SKM-1 (cell line): ENCODE measurements at regions not wholly inside any gene's neighbourhood (a gene's known extent, or its start where the extent isn't known, plus 50 kb on each side); places are given as distances from the start of the nearest gene placed in this dataset.

Experiments
- DNase-seq: peaks from one replicate; lab custom pipeline; 2025; ENCODE audit not compliant: unreplicated experiment; lab: John Stamatoyannopoulos, UW

- DNase-seq, result no peak
Observed at GRCh38 chr10:10828623-10829022, 189.0 kb upstream of the CELF2 start.

- no peak for DNase-seq
Observed at GRCh38 chr10:10829576-10829975, 188.1 kb upstream of the CELF2 start.

- DNase-seq, result no peak
Observed at GRCh38 chr10:10830293-10830986, 187.2 kb upstream of the CELF2 start.

- no peak for DNase-seq
Observed at GRCh38 chr10:10831085-10831484, 186.6 kb upstream of the CELF2 start.

- no peak for DNase-seq
Observed at GRCh38 chr10:10833955-10834354, 183.7 kb upstream of the CELF2 start.

DNA sequence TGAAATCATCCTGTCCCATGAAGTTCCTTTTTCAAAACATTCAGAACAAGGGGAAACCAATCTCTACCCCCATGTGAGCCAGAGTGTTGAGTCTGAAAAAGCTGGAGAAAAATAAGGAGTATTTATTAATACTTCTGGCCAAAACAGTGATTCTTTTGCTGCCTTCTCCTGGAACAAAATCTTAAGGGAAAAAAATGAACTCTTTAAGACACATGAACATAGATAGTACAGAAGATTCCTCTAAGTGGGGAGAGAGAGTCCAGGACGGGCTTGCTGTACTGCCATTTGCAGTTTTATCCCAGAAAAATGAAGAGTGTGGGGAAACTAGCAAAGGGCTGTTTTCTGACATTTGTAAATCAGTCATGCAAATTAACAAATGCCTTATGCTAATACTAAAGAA lies 173.4 kb upstream of the CELF2 start:
- no peak for DNase-seq

DNA sequence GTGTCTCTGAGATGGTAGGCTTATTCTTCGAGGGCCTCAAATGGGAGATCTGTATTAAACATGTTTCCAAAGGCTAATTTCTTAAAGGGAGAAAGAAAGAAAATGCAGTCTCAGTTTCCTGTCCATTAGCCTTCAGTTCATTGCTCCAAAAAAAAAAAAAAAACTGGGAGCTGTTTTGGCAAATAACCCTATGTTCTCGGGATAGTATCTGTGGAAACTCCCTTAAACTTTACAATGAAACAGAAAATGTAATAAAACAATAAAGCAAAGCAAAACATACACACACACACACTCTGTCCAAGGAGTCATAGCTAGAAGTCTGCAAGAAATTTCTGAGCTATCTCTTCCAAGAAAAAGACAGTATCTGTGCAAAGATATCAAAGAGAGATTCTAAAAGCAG lies 172.5 kb upstream of the CELF2 start:
- DNase-seq, result no peak

GRCh38 chr10:10845826-10846503 lies 171.7 kb upstream of the CELF2 start:
- DNase-seq, result no peak

- DNase-seq, result no peak
Observed at GRCh38 chr10:10846504-10846900, 171.2 kb upstream of the CELF2 start.

GRCh38 chr10:10847387-10847786 lies 170.3 kb upstream of the CELF2 start:
- DNase-seq, result no peak

DNA sequence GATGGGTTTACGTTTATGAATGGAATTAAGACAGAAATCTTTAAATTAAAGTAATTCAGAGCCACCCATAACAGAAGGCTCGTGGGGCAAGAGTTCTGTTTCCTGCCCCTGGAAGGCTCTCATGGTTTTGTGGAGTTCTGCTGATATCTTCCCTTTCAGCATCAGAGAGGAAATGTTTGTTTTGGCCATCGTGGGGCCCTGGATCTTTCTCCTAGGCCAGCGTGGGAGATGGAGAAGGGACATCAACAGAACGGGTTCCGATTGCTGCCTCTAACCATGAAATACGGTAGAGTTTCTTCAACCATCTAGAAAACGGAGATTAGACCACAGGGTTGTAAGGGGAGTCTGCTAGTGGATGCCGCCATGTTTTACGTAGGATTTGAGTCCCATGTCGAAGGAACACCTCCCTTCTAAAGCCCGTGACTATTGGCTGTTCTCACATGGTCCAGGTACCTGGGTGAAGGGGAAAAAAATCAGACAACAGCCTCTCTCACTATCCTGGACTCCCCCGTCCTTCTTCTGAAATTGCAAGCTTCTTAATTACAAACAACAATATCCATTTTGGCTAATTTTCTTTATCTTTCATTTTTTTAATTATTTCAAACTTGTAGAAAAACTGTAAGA lies 169.1 kb upstream of the CELF2 start:
- no peak for DNase-seq

DNA sequence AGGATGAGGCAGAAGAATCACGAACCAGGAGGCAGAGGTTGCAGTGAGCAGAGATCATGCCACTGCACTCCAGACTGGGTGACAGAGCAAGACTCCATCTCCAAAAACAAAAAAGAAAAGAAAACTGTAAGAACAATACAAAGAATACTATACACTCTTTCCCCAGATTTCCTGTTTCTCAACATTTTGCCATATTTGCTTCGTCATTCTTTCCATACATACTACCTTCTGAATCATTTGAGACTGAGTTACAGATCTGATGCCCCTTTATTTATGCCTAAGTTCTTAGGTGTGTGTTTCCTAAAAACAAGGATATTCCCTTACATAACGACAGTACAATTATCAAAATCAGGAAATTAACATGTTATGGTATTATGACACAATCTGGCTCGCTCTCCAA lies 168.4 kb upstream of the CELF2 start:
- no peak for DNase-seq

DNA sequence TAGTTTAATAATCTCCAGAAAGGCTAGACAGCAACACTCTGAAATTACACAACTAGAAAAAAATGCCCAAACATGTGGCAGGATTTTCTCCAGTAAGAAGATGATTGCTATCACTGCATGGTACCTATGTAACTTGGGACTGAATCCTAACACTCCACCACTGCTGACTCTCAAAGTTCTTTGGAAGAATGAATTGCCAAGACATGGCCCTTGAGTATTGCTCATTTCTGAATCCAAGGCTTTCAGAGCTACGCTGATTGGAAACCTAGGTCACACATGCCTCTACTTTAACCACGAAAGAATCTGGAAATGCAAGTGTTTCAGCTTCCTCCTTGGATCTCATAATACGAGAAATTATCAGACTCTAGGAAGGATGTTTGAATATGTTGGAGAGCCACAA lies 167.5 kb upstream of the CELF2 start:
- DNase-seq, result no peak

- no peak for DNase-seq
Observed at GRCh38 chr10:10852464-10852863, 165.2 kb upstream of the CELF2 start.

DNA sequence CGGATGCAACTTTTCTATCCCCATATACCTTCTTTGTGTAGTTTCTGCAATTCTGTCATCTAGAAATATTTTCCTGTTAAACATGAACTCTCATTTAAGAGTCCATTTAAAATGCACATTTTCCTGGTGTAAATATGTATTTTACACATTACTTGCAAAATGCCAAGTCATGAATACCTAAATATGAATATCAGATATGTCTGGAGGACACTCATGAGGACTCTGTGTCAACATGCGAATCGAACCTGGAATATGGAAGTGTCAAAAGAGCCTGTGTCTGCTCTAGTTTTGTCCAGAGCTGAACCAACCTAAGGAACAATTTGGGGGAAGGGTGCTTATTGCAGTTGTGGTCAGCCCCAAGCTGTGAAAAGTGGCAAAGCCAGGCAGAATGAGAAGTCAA lies 163.7 kb upstream of the CELF2 start:
- DNase-seq, result no peak

- no peak for DNase-seq
Observed at GRCh38 chr10:10854725-10855124, 162.9 kb upstream of the CELF2 start.

DNA sequence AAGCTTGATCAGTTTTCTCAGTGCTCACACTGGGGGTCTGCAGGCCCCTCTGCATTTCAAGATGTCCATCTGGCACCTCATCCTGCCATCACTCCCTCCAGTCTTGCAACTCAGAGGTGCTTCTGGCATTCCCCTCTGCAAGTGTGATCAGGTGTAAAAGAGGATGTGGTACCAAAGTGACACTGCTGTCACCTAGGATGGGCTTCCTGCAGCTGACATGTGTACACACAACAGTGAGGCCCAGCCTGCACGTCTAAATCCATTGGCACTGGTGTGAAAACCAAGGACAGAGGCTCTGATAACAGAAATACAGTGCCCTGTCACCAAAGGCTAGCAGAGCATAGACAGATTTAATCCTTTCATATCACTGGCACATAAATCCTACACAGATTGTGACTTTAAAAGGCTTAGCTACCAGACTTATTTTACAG lies 162.5 kb upstream of the CELF2 start:
- DNase-seq, result no peak

- DNase-seq, result no peak
Observed at GRCh38 chr10:10860455-10860976, 157.2 kb upstream of the CELF2 start.

- DNase-seq, result no peak
Observed at GRCh38 chr10:10865303-10865702, 152.4 kb upstream of the CELF2 start.

DNA sequence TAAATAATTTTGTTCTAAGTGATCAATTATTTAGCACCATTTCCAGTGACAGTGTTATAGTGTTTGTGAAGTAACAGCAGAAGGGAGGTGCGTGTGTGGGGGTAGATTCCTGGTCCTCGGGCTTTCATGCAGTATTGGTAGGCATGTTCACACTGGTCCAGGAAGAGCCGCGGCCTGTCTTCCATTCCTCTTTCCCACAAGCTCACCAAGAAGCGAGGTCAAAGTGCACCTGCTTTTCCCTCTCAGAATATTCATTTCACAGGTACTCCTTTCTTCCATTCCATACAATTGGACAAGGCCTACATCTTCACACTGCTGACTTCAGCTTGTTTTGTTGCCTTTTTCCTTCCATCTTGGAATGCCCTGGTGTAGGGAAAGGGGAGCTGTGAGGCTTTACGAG lies 151.8 kb upstream of the CELF2 start:
- DNase-seq, result no peak

- no peak for DNase-seq
Observed at GRCh38 chr10:10869592-10869991, 148.1 kb upstream of the CELF2 start.
